Keratinocyte (primary cell): ENCODE measurements at regions not wholly inside any gene's neighbourhood (a gene's known extent, or its start where the extent isn't known, plus 50 kb on each side); places are given as distances from the start of the nearest gene placed in this dataset.

Experiments used
- DNase-seq: peaks from one replicate; pipeline ENCODE4 v3.0.0-alpha.2; 2011; ENCODE audit warnings: low read depth, missing footprints, low spot score
- FAIRE-seq: peaks from 2 replicates; lab custom pipeline; 2011; peaks lifted over from hg19 to GRCh38; lab: Jason Lieb, UNC
- H2AFZ ChIP-seq: 2 replicates; pipeline ENCODE4 v1.6.0; 2012; ENCODE audit warnings: low read length, control low read depth, inconsistent platforms; ENCODE audit not compliant: control insufficient read depth
- H3K27ac ChIP-seq: 2 replicates; pipeline ENCODE4 v1.5.1; 2011; ENCODE audit warnings: low read length; ENCODE audit not compliant: control insufficient read depth, insufficient read depth
- H3K27me3 ChIP-seq: 3 replicates; pipeline ENCODE4 v1.6.0; 2011; ENCODE audit warnings: low read length; ENCODE audit not compliant: control insufficient read depth, insufficient read depth; ENCODE audit errors: extremely low read depth
- H3K36me3 ChIP-seq, 2 experiments: 2 replicates in 1 of 2; 3 replicates in 1 of 2; pipeline ENCODE4 v1.5.1; 2011; ENCODE audit warnings: low read length in 2 of 2, mild to moderate bottlenecking in 1 of 2; ENCODE audit not compliant: control insufficient read depth in 2 of 2, insufficient read depth in 2 of 2; ENCODE audit errors: extremely low read depth in 1 of 2
- H3K4me1 ChIP-seq: 3 replicates; pipeline ENCODE4 v1.5.1; 2011; ENCODE audit warnings: low read length; ENCODE audit not compliant: control insufficient read depth, insufficient read depth; ENCODE audit errors: extremely low read depth
- H3K4me2 ChIP-seq: 3 replicates; pipeline ENCODE4 v1.6.0; 2011; ENCODE audit warnings: low read depth, low read length; ENCODE audit not compliant: control insufficient read depth, insufficient read depth; ENCODE audit errors: extremely low read depth
- H3K4me3 ChIP-seq, 3 experiments: fragments of 200-600 bp in 1 of 3; sonication (generic) in 1 of 3; 2 replicates in 2 of 3; 3 replicates in 1 of 3; pipeline ENCODE4 v1.5.1; 2011 to 2016; ENCODE audit warnings: low read length in 3 of 3, mild to moderate bottlenecking in 3 of 3, control low read depth in 2 of 3, inconsistent platforms in 1 of 3, low read depth in 1 of 3, mixed read lengths in 1 of 3, mixed run types in 1 of 3, moderate library complexity in 1 of 3; ENCODE audit not compliant: control insufficient read depth in 2 of 3, insufficient read depth in 2 of 3; ENCODE audit errors: extremely low read depth in 1 of 3
- H3K79me2 ChIP-seq: 2 replicates; pipeline ENCODE4 v1.6.0; 2012; ENCODE audit warnings: low read length; ENCODE audit not compliant: control insufficient read depth, insufficient read depth
- H3K9ac ChIP-seq: 3 replicates; pipeline ENCODE4 v1.6.0; 2011; ENCODE audit warnings: low read length; ENCODE audit not compliant: control insufficient read depth, insufficient read depth; ENCODE audit errors: extremely low read depth
- H3K9me1 ChIP-seq: 3 replicates; pipeline ENCODE4 v1.6.0; 2011; ENCODE audit warnings: low read length; ENCODE audit not compliant: control insufficient read depth, insufficient read depth; ENCODE audit errors: extremely low read depth
- H3K9me3 ChIP-seq: 2 replicates; pipeline ENCODE4 v1.5.1; 2012; ENCODE audit warnings: low read depth, low read length; ENCODE audit not compliant: control insufficient read depth
- H4K20me1 ChIP-seq: 3 replicates; pipeline ENCODE4 v1.6.0; 2011; ENCODE audit warnings: low read length; ENCODE audit not compliant: control insufficient read depth, insufficient read depth; ENCODE audit errors: extremely low read depth
- EZH2 ChIP-seq: IDR thresholded peaks from one replicate; pipeline ENCODE4 v1.6.1; 2012; ENCODE audit warnings: inconsistent platforms, mild to moderate bottlenecking, low read length, moderate library complexity
- dilution Hi-C: fragments of 300-500 bp; cut with MboI; formaldehyde crosslinking; loops from one replicate; pipeline ENCODE4 v1.7.0; 2020; ENCODE audit warnings: low sequenced_read_pairs; ENCODE audit not compliant: extremely low pct_ligation_motif_present
- TF ChIP-seq, protein P1 (sequence below), 3 experiments: IDR thresholded peaks in 1 of 3; conservative IDR thresholded peaks in 1 of 3; optimal IDR thresholded peaks in 1 of 3; 2 replicates in 2 of 3; 3 replicates in 1 of 3; pipeline versions ENCODE3 to v1.5.1; 2011; ENCODE audit warnings: low read length in 3 of 3, mild to moderate bottlenecking in 3 of 3, moderate library complexity in 2 of 3, control low read depth in 1 of 3, inconsistent platforms in 1 of 3; ENCODE audit not compliant: insufficient read depth in 2 of 3; ENCODE audit errors: extremely low read depth in 1 of 3

DNA sequence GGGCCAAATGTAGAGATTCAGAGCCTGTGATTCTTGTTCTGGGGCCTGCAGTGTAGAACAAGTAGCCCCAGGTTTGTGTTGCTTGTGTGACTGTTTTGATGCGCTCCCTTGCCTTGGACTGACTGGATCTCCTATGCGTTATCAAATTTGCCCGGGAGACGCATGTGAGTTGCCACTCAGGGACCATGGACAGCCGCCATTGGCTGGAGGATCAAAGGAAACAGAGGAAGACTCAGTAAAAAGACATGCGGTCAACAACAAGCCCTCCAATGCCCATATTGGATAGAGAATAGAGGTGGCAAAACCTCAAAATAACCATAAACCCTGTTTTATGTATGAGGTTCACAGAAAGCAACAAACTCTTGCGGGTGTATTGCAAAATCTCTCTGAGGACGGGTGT, 327.5 kb upstream of the IGFBP7 start:
- Histone ChIP-seq H3K27ac (no peak overlapping the region), H3K79me2 (no peaks in the 10 kb centered on the region), H3K4me1 (no peaks in the 10 kb centered on the region), H4K20me1 (no peaks in the 10 kb centered on the region), H3K4me2 (no peak overlapping the region), H3K4me3 (no peak overlapping the region), H3K9me3 (no peaks in the 10 kb centered on the region), H3K9ac (no peak overlapping the region), H3K27me3 (no peaks in the 10 kb centered on the region), H2AFZ (no peak overlapping the region), H3K36me3 (no peaks in the 10 kb centered on the region), H3K9me1 (no peaks in the 10 kb centered on the region)
- FAIRE-seq (no peak), DNase-seq (no peak)
- dilution Hi-C loops = no loop called here
- TF ChIP-seq, protein P1, sequence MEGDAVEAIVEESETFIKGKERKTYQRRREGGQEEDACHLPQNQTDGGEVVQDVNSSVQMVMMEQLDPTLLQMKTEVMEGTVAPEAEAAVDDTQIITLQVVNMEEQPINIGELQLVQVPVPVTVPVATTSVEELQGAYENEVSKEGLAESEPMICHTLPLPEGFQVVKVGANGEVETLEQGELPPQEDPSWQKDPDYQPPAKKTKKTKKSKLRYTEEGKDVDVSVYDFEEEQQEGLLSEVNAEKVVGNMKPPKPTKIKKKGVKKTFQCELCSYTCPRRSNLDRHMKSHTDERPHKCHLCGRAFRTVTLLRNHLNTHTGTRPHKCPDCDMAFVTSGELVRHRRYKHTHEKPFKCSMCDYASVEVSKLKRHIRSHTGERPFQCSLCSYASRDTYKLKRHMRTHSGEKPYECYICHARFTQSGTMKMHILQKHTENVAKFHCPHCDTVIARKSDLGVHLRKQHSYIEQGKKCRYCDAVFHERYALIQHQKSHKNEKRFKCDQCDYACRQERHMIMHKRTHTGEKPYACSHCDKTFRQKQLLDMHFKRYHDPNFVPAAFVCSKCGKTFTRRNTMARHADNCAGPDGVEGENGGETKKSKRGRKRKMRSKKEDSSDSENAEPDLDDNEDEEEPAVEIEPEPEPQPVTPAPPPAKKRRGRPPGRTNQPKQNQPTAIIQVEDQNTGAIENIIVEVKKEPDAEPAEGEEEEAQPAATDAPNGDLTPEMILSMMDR (optimal IDR thresholded peaks at IDR 0.05 in 1 of 3, IDR thresholded peaks at IDR 0.05 in 1 of 3, conservative IDR thresholded peaks at IDR 0.05 in 1 of 3; ENCODE audit: extremely low read depth in 1 of 3, insufficient read depth in 2 of 3, low read length in 3 of 3) = no peak
- no peak for TF ChIP-seq EZH2

DNA sequence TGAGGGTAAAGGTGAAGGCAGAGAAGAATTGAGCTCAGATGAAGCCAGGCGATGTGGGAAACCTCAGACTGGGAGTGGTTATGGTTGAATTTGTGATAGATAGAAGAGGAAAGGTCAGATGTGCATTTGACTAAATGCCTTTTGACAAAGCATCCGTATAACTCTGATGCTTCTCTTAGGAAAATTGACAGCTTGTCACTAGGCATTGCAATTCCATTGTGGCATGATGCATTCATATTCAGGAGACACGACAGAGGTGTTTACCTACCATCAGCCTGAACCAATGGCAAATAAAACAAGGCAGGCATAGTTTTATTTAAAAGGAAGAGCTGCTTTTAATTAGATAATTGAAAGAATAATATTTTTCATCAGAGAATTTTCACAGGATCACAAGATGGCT, 325.1 kb upstream of the IGFBP7 start:
- Histone ChIP-seq H2AFZ (no peak overlapping the region), H3K4me2 (no peak overlapping the region), H3K9me1 (no peaks in the 10 kb centered on the region), H3K27me3 (no peaks in the 10 kb centered on the region), H3K27ac (no peak overlapping the region), H3K4me1 (no peaks in the 10 kb centered on the region), H4K20me1 (no peaks in the 10 kb centered on the region), H3K9ac (no peak overlapping the region), H3K79me2 (no peaks in the 10 kb centered on the region), H3K36me3 (no peaks in the 10 kb centered on the region), H3K4me3 (no peak overlapping the region), H3K9me3 (no peaks in the 10 kb centered on the region)
- dilution Hi-C loops = no loop called here
- no peak for TF ChIP-seq EZH2
- TF ChIP-seq, protein P1 (optimal IDR thresholded peaks at IDR 0.05 in 1 of 3, IDR thresholded peaks at IDR 0.05 in 1 of 3, conservative IDR thresholded peaks at IDR 0.05 in 1 of 3; ENCODE audit: extremely low read depth in 1 of 3, insufficient read depth in 2 of 3, low read length in 3 of 3) = no peak
- DNase-seq (no peak), FAIRE-seq (no peak)
